CD4-positive, alpha-beta T cell treated with Interleukin-4 for 1 hour (primary cell): ENCODE measurements at regions not wholly inside any gene's neighbourhood (a gene's known extent, or its start where the extent isn't known, plus 50 kb on each side); places are given as distances from the start of the nearest gene placed in this dataset.
"Not testable (repeated sequence)": the region's sequence is repeated elsewhere in the genome, so short reads cannot be mapped to it uniquely, and the experiment has no call there.

Experiments used
- DNase-seq, 2 donors: peaks; one replicate each; pipeline ENCODE4 v3.0.0-alpha.2; 2020 to 2022

DNA sequence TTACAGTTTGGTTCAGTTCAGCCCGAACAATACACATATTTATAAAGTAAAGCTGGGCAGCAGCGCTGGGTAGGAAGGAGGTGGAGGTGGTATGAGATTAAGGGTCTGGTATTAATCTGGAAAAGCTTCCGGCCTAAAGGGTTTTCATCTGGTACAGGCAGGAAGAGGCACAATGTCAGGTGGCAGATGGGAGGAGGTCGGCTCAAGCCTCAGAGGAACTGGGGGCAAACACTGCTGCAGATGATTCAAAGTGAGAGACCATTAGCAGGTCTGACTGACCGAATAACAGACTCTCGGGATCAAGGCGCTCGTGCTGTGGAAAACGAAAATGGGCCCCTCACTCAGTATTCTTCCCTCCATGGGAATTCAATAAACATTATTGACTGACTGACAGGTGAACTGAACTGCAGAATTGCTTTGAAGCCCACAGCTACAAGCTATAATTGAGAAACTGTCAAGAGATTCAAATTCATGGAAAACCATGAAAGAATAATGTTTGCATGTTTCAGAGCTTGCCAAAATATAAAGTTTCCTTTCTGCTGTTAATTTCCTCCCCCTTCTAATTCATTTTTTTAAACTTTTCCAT, 75.3 kb downstream of the TMEM167A start:
- no peak for DNase-seq

DNA sequence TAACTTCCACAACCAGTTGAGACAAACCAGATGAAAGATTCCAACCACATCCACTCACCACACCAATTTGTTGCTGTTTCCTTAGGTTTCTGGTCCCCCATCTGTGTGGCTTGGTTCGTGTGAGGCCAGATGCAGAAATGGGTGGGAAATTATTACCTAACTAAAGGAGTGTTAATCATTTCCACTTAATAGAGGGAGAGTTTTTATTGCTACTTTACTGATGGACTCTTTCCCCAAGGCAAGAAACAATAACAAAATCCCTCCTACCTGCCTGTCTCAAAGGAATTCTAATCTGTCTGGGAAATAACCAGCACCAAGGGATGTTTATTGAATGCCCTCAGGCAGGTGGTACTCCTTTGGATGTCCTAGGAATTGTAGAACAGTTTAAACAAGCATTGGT, 76.3 kb downstream of the TMEM167A start:
- DNase-seq: no peak

DNA sequence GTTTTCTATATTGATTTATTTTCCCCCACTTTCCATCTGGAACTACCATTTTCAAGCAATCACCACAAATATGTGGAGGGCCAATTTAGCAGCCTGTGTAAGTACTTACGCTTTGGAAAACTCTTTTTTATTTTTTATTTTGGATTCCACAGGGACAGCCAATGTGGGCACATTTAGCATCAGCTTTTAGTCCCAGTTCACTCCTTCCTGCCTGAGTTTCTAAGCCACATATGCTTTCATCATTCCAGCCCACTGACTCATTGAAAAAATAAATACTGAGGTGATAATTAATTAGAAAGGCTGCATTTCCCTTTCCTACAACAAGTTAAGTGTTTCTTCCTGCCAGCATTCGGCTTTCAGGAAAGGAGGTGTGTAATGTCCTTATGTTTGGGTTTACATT, 76.8 kb downstream of the TMEM167A start:
- DNase-seq: no peak

DNA sequence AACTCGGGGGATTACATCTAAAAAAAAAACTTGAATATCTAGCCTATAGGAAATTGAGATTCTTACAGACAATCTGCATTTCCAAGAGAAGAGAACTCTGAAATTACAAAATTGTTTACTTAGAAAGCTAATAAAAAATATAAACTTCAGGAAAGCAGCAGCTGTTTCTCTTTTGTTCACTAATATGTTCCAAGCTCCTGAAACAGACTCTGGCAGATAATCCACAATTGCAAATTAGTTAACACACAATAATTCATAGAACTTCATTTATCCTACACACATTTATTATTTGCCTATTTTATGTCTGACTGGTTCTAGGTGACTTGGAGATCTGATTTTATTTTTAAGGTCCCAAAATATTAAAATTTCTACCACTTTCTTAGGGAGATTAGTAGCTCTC, 83.8 kb downstream of the TMEM167A start:
- DNase-seq: no peak

DNA sequence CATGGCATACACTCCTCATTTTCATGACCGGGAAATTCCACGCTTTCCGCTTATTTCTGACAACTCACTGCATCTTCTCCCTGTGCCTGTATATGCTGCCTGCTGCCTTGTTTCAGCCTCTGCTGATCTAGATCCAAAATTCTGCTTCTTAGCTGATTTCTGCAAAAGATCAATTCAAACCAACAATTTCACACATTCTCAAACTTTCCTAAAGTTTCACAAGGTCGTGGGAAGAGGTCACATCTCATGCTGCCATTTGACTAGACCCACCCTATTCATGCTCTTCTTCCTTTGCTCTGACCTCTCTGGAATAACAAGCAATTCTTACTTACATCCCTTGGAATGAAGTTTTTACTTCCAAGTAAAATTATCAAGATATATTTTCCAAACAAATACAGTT, 84.5 kb downstream of the TMEM167A start:
- DNase-seq: no peak

DNA sequence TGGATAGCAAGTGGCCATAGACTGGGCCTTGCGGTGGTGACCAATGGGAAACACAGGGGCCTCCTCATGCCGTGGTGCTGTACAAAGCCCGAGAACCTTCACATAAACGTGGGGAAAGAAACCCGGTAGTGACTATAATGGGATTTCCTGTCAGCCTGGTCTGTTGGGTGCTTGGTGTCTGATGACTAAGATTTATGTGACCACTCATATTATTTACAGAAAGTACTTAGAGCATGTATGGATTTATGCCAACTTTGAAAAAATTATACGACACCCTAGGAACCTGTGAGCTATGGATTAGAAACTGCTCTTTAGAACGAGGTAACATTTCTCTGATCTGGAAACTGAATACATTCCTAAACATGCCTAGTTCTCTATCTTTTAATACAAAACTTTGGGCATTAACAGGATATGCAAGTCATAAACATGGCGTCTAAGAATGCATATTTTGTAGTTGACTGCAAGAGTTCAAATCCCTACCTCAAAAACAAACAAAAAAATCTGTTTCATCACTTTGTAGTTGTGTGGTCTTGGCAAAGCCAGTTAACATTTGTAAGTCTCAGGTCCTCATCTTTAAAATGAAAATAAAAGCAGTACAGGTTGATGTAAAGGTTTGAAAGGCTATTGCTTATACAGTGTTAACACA, 85.4 kb downstream of the TMEM167A start:
- no peak for DNase-seq

DNA sequence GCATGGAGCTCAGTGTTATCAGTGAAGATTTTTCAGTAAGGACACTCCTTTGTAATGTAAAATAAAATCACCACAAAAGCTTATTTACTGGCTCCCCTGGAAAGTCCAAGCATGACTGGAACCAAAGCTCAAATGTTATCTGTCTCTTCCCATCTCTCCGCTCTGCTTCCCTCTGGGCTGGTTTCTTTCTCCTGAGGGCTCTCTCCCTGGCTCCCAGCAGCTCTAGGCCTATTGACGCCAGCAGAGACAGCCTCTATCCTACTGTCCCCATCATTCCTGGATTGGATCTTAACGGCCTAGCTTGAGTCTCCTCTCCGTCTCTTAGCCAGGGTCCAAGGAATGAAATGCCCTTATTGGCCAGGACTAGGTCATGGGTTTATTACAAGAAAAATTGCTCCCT, 86.1 kb downstream of the TMEM167A start:
- no peak for DNase-seq

DNA sequence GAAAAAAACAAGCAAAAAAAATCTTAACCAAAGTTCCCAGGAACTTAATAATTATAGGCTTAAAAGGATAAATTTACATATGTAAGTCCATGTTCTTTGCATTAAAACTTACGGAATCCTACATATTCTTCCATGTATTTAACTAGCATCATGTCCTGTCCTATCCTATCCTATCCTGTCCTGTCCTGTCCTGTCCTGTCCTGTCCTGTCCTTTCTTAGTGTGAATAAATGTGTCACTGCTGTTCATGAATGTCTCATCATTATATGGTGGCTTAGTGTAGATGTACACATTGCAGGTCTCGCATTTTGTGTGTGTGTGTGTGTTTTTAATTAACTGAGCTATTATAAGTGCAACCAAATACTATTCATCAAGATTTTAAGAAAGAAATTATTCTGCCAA, 90.0 kb downstream of the TMEM167A start:
- DNase-seq: no peak

DNA sequence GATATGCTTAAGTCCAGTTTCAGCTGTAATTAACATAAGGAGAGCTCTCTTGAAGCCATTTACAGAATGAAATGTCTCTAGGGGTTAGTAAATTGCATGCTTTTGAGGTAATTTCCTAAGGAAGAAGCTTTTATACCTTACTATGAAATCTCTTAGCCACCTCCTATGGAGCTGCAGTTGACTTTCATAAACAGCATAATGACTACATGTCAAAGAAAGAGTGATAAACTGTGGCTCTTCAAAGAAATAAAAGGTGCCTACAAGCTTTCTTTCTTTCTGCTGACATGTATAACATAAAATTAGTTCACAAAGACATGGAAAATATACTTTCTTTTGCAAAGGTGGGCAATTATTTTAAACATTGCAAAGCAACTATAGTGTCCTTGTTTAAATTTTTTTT, 90.8 kb downstream of the TMEM167A start:
- DNase-seq: no peak

DNA sequence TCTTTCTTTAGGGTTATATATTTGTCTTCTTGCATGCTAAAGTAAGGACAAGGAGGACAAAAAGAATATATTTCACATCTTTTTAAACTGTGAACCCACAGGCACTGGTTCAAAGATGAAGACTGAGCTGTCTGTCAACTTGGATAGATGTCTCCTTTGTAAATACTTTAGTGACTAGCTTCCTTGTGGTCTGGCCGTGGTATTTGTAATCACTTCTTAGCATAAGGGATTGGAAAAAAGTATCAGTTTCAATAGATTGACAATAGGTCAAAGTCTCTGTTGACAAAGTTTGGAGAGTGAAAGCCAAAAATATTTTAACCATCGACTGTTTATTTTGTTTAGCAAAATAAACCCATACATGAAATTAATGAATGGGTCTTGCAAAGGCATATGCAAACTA, 91.4 kb downstream of the TMEM167A start:
- DNase-seq: no peak

DNA sequence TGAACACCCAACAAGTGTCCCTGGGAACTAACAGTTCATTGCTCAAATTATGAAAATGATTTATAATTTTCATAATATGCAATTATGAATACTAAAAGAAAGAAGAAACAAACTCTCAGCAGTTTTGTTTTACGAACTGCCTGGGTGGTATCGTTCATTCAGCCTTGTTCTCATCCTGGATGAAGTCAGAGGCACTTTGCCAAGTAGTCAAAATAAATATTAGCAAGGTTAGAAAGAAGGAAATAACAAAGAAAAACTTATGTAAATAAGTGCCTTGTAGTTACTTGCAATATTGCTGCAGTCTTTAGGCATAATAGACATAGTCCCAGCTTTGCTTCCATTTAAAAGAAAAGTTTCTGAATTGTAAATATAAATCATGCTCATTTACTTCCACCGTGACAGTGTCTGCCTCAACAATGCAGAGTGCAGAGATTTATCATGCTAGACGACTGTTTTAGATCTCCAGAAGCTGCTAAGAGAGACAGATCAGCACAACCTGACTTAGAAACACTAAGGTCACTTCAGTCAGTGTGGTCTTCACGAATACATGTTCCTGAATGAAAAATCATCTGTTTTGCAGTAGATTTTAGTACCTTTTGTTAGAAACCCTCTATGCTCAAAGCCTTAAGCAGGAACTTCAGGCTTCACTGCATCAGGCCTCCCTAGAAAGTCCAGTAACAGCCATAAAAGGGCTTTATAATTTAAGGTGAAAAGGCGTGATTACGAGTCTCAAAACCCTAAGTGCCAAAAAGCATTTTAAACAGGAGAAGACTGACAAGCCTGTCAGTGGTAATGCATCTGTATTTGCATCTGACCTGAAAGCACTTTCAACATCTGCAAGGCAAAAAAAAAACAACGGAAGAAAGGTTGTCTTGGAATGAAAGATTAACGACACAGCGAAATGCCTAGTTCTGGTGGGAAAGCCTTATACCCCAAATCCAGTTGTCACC, 92.1 kb downstream of the TMEM167A start:
- DNase-seq: no peak

DNA sequence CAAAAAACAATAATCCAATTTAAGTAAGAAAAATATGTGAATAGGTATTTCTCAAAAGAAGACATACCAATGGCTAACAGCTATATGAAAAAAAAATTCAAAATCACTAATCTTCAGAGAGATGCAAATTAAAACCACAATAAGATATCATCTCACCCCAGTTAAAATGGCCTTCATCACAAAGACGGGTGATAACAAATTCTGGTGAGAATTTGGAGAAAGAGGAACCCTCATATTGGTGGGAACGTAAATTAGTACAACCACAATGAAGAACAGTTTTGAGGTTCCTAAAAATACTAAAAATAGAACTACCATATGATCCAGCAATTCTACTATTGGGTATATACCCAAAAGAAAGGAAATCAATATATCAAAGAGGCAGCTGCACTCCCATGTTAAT, 94.3 kb downstream of the TMEM167A start:
- DNase-seq: no peak

DNA sequence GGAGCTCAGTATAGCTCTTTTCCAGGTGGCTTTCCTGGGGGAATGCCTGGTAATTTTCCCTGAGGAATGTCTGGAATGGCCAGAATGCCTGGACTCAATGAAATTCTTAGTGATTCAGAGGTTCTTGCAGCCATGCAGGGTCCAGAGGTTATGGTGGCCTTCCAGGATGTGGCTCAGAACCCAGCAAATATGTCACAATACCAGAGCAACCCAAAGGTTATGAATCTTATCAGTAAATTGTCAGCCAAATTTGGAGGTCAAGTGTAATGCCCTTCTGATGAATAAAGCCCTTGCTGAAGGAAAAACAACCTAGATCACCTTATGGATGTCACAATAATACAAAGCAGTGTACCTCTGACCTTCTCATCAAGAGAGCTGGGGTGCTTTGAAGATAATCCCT, 100.3 kb downstream of the TMEM167A start:
- not testable (repeated sequence) for DNase-seq

DNA sequence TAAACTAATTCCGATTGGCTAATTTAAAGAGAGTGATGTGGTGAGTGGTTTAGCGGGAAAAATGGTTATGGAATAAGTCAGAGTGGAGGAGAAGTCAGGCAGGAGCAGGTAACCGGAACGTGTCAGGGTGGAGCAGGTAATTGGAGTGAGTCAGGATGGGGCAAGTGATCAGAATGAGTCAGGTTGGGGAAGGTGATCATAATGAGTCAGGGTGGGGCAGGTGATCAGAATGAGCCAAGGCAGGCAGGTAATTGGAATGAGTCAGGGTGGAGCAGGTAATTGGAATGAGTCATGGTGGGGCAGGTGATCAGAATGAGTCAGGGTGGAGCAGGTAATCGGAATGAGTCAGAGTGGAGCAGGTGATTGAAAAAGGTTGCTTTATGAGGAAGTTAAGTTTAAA, 101.4 kb downstream of the TMEM167A start:
- no peak for DNase-seq

DNA sequence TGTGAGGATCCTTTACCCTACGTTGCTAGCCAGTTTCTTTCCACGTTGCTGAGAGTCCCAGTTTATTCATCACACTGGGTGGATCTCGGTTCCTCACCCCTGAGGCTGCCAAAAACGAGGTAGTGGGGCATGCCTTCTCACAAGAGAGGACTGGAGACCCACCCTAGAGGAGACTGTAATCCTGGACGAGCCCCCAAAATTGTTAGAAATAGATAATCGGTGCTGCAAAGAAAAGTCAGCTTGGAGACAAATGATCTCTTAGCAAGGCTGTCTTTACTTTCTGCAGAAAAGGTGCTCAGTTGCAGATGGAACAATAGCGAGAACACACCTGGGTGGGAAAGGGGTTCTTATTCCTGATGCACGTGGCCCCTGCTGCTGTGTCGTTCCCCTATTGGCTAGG, 101.8 kb downstream of the TMEM167A start:
- no peak for DNase-seq

DNA sequence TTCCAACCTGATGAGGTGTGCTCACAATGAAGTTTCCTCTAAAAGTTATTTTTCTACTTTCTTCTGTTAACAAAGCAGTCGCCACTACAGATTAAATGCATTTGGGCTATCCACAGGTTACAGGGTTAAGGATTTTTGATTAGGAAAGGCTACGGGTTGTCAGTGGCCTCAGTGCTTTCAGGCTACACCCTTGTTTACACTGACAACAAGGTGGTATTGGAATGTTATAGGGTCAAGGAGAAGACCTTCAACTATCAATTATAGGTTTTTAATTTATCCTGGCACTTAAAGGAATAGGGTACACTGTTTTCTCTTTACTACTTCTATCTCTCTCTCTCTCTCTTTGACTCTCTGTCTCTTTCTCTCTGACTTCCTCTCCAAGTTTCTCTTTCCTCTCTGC, 102.8 kb downstream of the TMEM167A start:
- not testable (repeated sequence) for DNase-seq

DNA sequence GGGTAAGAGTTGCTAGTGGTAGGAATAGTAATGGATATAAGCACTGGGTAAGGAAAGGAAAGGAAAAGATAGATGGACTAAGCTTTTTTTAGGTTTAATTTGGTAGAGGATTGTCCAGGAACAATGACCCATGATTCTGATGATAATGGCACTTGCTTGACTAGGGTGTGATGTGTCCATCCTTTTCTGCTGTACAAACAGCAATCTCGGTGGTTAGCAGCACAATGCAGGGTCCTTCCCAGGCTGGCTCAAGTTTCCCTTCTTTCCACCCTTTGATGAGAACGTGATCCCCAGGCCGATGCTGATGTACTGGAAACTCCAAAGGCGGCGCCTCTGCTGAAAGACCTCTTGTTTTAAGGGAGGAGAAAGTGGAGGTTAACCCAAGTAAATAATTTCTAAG, 105.3 kb downstream of the TMEM167A start:
- no peak for DNase-seq

DNA sequence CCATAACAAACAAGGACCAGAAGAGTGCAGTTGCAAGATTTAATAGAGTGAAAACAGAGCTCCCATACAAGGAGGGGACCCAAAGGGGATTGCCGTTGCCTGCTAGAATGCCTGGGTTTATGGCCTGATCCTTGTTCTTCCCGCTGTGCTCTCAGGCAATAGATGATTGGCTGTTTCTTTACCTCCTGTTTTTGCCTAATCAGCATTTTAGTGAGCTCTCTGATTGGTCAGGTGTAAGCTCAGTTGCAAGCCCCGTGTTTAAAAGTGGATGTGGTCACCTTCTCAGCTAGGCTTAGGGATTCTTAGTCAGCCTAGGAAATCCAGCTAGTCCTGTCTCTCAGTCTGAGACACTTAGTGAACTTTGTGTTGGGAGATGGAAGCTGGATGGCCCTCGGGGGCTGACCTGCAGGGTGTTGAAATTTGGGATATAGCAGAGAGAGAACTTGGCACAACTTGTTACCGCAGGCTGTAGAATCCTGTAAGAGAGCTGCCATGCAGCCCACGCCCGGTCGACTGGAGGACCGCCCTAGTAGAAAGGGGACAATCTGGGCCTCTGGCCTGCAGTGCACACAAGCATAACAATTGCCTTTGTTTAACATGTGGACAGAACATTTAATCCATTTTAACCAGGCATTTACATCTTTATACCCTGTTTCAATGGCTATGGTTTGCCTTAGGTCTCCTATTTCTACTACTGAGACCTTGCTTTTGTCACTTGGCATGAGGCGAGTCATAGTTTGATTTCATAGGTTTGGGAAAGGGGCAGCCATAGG, 106.0 kb downstream of the TMEM167A start:
- DNase-seq: not testable (repeated sequence)

DNA sequence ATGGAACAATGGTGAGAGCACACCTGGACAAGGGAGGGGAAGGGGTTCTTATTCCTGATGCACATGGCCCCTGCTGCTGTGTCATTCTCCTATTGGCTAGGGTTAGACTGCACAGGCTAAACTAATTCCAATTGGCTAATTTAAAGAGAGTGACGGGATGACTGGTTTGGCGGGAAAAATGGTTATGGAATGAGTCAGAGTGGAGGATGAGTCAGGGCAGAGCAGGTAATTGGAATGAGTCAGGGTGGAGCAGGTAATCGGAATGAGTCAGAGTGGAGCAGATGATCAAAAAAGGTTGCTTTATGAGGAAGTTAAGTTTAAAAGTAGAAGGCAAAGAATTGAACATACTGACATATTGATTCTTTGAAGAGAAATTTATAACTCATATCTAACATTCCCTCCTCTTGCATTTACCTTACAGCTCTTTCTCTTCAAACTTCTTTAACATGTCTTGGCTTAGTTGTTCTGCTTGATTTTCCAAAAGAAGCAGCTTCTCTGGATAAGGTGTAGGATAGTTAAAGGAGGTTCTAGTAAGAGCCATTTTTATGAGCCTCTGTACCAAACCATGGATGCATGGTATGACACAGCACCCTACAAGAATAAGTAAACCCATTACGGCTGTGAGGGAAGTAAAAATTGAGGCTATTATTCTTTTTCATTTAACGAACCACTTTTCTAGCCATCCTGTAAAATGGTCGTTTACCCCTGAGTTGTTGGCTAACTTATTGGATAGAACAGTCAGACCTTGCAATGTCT, 107.8 kb downstream of the TMEM167A start:
- DNase-seq: not testable (repeated sequence)

DNA sequence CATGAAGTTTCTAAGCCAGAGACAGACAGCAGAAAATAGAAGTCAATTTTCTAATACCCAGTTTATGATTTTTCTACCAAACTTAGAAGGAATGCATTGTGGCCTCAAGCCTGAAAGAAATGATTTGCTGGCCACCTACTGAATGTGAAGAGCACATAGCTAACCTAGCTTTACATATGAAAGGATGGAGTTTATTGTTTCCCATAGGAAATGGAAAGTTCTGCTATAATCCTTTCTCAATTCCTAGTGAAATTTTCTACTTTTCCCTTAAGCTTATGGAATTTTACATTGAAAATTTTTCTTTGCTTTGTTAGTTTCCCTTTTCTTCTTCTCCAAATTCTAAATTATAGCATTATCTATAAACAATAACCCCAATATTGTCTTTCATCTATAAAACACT, 110.1 kb downstream of the TMEM167A start:
- DNase-seq: no peak

DNA sequence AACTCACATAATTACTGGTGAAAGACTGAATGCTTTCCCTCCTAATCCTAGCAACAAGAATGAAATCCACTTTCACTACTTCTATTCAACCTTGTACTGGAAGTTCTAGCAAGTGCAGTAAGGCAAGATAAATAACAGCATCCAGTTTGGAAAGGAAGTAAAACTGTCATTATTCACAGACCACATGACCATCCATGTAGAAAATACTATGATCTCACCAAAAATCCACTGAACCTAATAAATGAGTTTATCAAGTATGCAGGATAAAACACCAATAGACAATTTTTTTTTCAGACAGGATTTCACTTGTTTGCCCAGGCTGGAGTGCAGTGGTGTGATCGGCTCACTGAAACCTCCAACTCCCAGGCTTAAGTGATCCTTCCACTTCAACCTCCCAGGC, 117.7 kb downstream of the TMEM167A start:
- DNase-seq: no peak

DNA sequence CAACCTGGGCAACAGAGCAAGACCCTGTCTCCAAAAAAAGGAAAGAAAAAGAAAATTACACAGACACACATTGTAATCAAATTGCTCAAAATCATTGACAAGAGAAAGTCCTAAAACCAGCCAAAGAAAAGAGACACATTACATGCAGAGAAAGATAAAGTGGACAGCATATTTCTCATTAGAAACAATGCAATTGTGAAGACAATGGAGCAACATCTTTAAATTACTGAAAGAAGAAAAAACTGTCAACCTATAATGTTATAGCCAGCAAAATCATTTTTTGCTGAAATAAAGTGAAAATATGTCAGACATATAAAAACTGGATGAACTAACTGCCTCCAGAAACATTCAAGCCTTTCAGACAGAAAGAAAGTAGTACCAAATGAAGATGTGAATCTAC, 120.6 kb downstream of the TMEM167A start:
- no peak for DNase-seq

DNA sequence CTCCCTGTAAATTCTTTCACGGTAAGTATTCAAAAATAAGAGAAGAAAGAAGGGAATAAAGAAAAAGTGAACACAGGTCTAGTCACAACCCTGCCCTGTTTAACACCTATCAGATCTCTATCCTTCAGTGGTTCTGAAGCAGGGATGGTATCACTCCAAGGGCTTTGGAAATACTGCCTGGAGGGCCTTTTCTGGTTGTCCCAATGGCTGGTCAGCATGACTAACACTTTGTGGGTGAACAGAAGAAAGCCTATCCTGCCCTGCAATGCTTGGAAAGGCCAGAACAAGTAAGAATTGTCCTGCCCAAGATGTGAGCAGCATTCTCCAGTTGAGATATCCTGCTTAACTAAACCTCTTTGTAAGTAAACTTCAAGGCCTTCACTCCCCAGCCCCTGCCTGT, 124.9 kb downstream of the TMEM167A start:
- DNase-seq: no peak
